ENCODE measurements at regions not wholly inside any gene's neighbourhood (a gene's known extent, or its start where the extent isn't known, plus 50 kb on each side); places are given as distances from the start of the nearest gene placed in this dataset.
A peak's percentile ranks its signal among the peaks of the same experiment; 100 is the strongest.
"Not testable (repeated sequence)": the region's sequence is repeated elsewhere in the genome, so short reads cannot be mapped to it uniquely, and the experiment has no call there.

GRCh38 chr1:25118546-25118945 is 113.8 kb downstream of the SYF2 start:
- no peaks in the 10 kb centered on the region for H3K36me3 ChIP-seq (ENCODE audit: control insufficient read depth, insufficient read depth, low read length)
- no peaks in the 10 kb centered on the region for H3K27me3 ChIP-seq (replicated peaks; ENCODE audit: control insufficient read depth, insufficient read depth, low read length)
- no peak for DNase-seq (ENCODE audit: extremely low read depth, insufficient read length)
- no peak overlapping the region for H3K4me3 ChIP-seq (replicated peaks; ENCODE audit: low read depth, low read length)
- TF ChIP-seq CTCF (IDR thresholded peaks at IDR 0.05; ENCODE audit: insufficient read depth, low read length, poor library complexity, severe bottlenecking) = no peak

GRCh38 chr1:25117233-25117823 is 115.0 kb downstream of the SYF2 start:
- no peaks in the 10 kb centered on the region for H3K36me3 ChIP-seq (ENCODE audit: control insufficient read depth, insufficient read depth, low read length)
- peak; percentile 63 for TF ChIP-seq CTCF (IDR thresholded peaks at IDR 0.05; ENCODE audit: insufficient read depth, low read length, poor library complexity, severe bottlenecking)
- no peak overlapping the region for H3K4me3 ChIP-seq (replicated peaks; ENCODE audit: low read depth, low read length)
- DNase-seq (ENCODE audit: extremely low read depth, insufficient read length) = no peak
- no peaks in the 10 kb centered on the region for H3K27me3 ChIP-seq (replicated peaks; ENCODE audit: control insufficient read depth, insufficient read depth, low read length)

GRCh38 chr1:25116832-25117231 is 115.5 kb downstream of the SYF2 start:
- Histone ChIP-seq H3K4me3 (replicated peaks; ENCODE audit: low read depth, low read length) (no peak overlapping the region), H3K36me3 (ENCODE audit: control insufficient read depth, insufficient read depth, low read length) (no peaks in the 10 kb centered on the region), H3K27me3 (replicated peaks; ENCODE audit: control insufficient read depth, insufficient read depth, low read length) (no peaks in the 10 kb centered on the region)
- no peak for TF ChIP-seq CTCF (IDR thresholded peaks at IDR 0.05; ENCODE audit: insufficient read depth, low read length, poor library complexity, severe bottlenecking)
- DNase-seq (ENCODE audit: extremely low read depth, insufficient read length) = no peak

- DNase-seq (ENCODE audit: extremely low read depth, insufficient read length); H3K27me3 ChIP-seq (replicated peaks; ENCODE audit: control insufficient read depth, insufficient read depth, low read length); H3K4me3 ChIP-seq (replicated peaks; ENCODE audit: low read depth, low read length): not testable (repeated sequence)
These were observed 116.2 kb downstream of the SYF2 start for GRCh38 chr1:25116117-25116516.

GRCh38 chr1:25113731-25114130 is 118.6 kb downstream of the SYF2 start:
- no peak for DNase-seq (ENCODE audit: extremely low read depth, insufficient read length)
- H3K4me3 ChIP-seq (replicated peaks; ENCODE audit: low read depth, low read length) = no peak overlapping the region
- H3K27me3 ChIP-seq (replicated peaks; ENCODE audit: control insufficient read depth, insufficient read depth, low read length) = no peaks in the 10 kb centered on the region
- no peak for TF ChIP-seq CTCF (IDR thresholded peaks at IDR 0.05; ENCODE audit: insufficient read depth, low read length, poor library complexity, severe bottlenecking)
- H3K36me3 ChIP-seq (ENCODE audit: control insufficient read depth, insufficient read depth, low read length) = no peaks in the 10 kb centered on the region

More at GRCh38 chr1:25116117-25116516, 116.2 kb downstream of the SYF2 start:
- H3K36me3 ChIP-seq (ENCODE audit: control insufficient read depth, insufficient read depth, low read length) = not testable (repeated sequence)

- TF ChIP-seq CTCF (IDR thresholded peaks at IDR 0.05; ENCODE audit: insufficient read depth, low read length, poor library complexity, severe bottlenecking) = no peak
- no peak overlapping the region for H3K4me3 ChIP-seq (replicated peaks; ENCODE audit: low read depth, low read length)
- H3K27me3 ChIP-seq (replicated peaks; ENCODE audit: control insufficient read depth, insufficient read depth, low read length) = no peaks in the 10 kb centered on the region
- no peaks in the 10 kb centered on the region for H3K36me3 ChIP-seq (ENCODE audit: control insufficient read depth, insufficient read depth, low read length)
- no peak for DNase-seq (ENCODE audit: extremely low read depth, insufficient read length)
These were observed 119.2 kb downstream of the SYF2 start for GRCh38 chr1:25113086-25113485.
